ENCODE measurements at regions not wholly inside any gene's neighbourhood (a gene's known extent, or its start where the extent isn't known, plus 50 kb on each side); places are given as distances from the start of the nearest gene placed in this dataset.

DNA sequence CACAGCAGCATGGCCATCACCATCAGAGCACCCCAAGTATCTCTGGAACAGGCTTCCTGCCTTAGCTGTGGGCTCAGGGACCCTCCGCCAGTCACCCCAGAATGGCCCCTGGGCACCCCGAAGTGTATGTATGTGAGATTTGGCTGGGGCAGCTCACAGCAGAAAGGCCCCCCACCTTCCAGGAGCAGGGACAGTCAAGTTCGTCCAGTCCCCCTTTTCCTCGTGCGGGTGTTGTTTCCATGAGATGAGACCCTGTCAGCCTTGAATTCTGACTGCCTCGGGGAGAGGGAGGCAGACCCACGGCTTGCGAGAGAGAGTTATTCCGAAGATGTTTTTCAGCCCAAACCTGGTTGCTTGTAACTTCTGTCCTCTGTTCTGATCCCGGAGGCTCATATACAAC, 290.9 kb upstream of the HDAC4 start:
- no peak for DNase-seq (ENCODE audit: low spot score)

- no peak for DNase-seq (ENCODE audit: low spot score)
Measured at GRCh38 chr2:239690651-239691631, 290.1 kb upstream of the HDAC4 start.

GRCh38 chr2:239689985-239690384, 289.2 kb upstream of the HDAC4 start:
- no peak for DNase-seq (ENCODE audit: low spot score)

DNA sequence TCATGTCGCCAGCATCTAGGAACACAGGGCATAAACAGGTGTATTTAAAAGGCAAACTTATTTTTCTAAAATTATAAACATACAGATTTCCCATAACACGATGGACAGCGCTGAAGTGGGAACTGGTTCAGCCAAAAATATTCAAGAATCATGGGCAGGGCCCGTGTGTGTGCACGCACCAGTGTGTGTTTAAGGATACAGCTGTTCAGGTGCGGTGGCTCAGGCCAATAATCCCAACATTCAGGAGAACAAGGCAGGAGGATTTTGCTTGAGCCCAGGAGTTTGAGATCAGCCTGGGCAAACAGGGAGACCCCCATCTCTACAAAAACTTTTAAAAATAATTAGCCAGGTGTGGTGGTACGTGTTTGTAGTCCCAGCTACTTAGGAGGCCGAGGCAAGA, 288.6 kb upstream of the HDAC4 start:
- no peak for DNase-seq (ENCODE audit: low spot score)

DNA sequence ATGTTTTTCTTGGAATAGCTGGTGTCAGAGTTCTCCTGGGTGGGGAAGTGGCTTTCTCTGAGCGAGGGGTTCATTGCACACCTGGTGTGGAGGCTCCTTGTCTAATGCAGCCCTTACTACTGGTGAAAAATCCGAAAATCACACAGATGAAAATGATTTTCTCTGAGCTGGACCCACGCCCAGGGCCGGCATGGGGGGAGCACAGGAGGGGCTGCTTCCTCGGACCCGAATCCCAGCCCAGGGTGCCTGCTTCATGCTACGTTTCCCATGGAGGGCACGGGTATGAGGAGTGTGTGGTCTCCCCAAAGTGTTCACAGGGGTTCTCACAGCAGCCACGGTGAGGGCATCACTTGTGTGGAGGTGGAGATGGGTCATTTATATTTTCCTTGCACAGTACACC, 288.0 kb upstream of the HDAC4 start:
- no peak for DNase-seq (ENCODE audit: low spot score)

- DNase-seq (ENCODE audit: low spot score): no peak
Measured at GRCh38 chr2:239688122-239688681, 287.4 kb upstream of the HDAC4 start.

GRCh38 chr2:239687441-239687840, 286.6 kb upstream of the HDAC4 start:
- no peak for DNase-seq (ENCODE audit: low spot score)

DNA sequence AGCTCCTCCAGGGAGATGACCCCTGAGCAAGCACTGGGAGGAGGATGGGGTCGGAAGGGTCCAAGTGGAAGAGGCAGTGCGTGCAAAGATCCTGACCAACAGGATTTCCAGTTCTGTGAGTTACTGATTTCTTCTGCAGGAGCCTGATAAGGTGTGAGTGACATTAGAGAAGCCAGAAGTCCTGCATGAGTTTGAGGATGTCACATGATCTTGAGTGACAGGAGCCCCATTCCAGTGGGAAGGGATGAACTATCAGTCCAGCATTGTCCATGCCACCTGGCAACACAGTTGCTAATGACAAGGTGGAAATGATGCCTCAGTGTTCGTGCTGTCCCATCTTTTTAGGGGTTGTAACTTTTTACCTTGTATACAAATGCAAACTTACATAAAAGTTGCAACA, 285.1 kb upstream of the HDAC4 start:
- no peak for DNase-seq (ENCODE audit: low spot score)

DNA sequence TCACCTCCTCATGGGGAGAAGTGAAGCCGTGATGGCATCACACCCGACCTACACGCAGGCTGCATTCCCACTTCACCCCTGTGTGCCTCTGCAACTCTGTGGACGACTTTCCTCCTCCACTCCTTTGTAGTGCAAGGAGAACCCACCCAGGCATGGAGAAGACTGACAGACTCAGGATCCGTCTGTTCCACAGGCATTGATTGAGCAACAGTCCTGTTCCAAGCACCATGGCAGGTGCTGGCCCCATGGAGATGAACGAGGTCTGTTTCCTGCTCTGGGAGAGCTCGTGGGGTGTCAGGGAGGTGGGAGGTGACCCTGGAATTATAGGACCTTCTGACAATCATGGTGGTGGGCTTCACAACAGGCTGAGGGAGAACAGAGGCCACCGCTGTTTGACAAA, 284.7 kb upstream of the HDAC4 start:
- no peak for DNase-seq (ENCODE audit: low spot score)

GRCh38 chr2:239684996-239685395, 284.2 kb upstream of the HDAC4 start:
- no peak for DNase-seq (ENCODE audit: low spot score)

- DNase-seq (ENCODE audit: low spot score): no peak
Measured at GRCh38 chr2:239684271-239684810, 283.5 kb upstream of the HDAC4 start.

GRCh38 chr2:239682518-239682917, 281.7 kb upstream of the HDAC4 start:
- no peak for DNase-seq (ENCODE audit: low spot score)

GRCh38 chr2:239679755-239680154, 278.9 kb upstream of the HDAC4 start:
- no peak for DNase-seq (ENCODE audit: low spot score)

GRCh38 chr2:239678666-239679296, 278.0 kb upstream of the HDAC4 start:
- DNase-seq (ENCODE audit: low spot score): no peak

- no peak for DNase-seq (ENCODE audit: low spot score)
Measured at GRCh38 chr2:239678186-239678490, 277.3 kb upstream of the HDAC4 start.

- DNase-seq (ENCODE audit: low spot score): no peak
Measured at GRCh38 chr2:239677453-239678185, 276.8 kb upstream of the HDAC4 start.

DNA sequence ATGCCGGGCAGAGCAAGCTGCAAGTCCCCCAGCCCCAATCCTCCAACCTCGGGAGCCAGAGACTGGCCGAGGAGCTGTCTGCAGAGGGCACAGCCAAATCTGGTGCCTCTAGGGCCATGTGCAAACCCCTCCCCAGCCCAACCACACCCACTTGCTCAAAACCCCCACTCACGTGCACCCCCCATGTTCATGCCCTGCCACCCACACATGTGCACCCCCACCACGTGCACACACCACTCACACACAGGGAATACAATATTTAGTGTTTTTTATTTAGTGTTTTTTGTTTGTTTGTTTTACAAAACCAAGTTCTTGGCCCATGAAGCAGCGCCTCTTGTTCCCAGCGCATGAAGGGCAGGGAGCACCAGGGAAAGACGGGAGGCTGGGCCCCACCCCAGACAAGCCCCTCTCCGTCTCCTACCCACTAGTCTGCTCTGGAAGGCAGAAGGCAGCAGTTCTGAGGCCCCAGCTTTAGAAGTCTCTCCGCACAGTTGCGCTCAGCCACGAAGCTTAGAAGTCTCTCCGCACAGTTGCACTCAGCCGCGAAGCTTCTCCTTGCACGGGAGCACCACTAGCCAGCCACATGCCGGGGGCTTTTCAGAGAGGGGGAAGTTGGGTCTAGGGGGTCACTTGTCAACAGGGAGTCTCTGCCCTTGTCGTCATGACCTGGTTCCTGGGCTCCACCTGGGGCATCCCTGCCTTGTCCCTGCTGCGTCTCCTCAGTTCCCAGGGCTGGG, 276.1 kb upstream of the HDAC4 start:
- DNase-seq (ENCODE audit: low spot score): no peak

DNA sequence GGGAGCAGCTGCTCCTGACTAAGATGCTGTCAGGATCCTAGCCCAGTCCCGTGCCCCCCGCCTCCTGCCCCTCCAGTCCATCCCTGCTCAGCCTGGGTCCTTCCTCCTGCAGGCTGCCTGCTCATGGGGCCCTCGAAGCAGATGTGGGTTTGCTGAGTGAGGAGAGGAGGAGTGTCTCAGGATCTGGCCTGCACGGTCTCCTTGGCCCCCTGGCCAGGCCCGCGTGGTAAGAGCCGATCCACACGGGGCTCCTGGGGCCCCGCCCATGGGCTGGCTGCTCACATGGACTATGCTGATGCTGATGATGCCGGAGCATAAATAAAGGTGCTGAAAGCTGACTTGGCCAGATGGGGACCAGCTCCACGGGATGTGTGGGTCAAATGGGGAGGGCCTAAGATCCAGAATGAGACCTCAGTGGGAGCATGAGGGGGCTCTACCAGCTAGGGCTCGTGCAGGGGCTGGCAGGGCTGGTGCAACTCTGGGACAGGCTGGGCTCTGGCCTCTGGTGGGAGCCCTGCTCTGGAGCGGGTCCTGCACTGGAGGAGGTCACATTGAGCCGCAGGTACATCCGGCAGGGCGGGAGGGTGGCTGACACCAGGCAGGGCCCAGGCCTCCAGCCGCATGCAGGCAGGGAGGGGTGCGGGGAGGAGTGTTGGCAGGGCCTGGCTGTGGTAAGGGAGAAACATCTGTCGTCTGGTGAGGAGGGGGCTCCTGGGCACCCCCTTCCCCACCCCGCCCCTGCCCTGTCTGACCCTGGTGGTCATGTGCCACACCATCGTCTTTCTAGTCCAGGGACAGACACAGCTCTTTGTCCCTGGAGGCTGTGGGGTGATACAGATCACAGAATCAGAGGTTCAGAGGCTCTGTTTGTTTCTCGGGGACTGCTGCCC, 275.3 kb upstream of the HDAC4 start:
- no peak for DNase-seq (ENCODE audit: low spot score)

- DNase-seq (ENCODE audit: low spot score): no peak
Measured at GRCh38 chr2:239674981-239675825, 274.4 kb upstream of the HDAC4 start.
